ENCODE measurements at regions not wholly inside any gene's neighbourhood (a gene's known extent, or its start where the extent isn't known, plus 50 kb on each side); places are given as distances from the start of the nearest gene placed in this dataset.

DNA sequence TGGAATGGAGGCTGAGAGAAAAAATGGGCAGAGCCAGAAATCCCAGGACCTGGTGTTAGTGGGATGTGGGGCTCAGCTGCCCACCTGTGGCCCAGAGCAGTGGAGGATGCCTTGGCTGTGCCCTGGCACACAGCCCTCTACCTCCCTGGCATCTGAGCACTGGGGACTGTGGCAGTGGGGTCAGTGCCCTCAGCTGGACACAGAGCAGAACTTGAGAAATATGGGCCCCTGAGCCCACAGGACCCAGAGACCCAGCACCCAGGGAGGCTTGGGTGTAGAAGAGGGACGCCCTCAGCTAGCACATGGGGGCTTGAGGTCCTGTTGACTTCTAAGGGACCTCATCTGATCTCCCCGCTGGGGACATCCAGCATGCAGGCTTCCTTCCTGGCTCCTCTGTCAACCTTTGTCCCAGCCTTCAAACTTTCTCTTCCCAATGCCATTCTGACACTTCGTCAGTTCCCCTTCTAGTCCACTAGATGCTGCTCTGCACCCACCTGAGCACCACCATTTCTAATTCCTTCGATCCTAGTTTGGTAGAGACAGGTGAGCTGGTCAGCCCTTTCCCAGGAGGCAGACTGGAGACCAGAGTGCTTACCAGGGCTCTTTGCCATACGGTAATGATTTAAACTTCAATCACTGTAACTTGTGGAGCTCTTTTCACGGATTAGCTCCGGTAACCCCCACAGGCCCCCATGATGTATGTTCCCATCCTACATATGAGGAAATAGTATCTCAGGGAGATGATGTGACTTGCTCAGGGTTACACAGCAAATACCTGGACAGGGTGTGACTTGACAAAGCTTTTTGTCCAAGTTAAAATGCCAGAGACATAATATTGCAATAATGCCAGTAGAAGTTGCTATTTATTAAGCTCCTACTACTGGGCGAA, 143.7 kb downstream of the ASCL4 start:
- ChIA-PET POLR2A (interaction anchor here (0.6 kb wide), 1 partner anchor 116 kb away, joined by 3 read pairs; no protein-coding TSS in a partner anchor), CTCF (ENCODE audit: low intra/inter-chr PET ratio) (interaction anchor here (1.2 kb wide), 1 partner anchor 1467 kb away, joined by 3 read pairs; no protein-coding TSS in a partner anchor)
- intact Hi-C loops (cut with micrococcal nuclease): loop anchor here (5.0 to 10.0 kb wide), 2 partner anchors 243 to 594 kb away; no protein-coding TSS in a partner anchor
- TF ChIP-seq KLF16 (IDR thresholded peaks at IDR 0.05): peak; percentile 58; the same call in 1 of the 2 replicates
- no peak for TF ChIP-seq ZFP1 (CRISPR knock-in tag; IDR thresholded peaks at IDR 0.05)
- peak; percentile 47 to 73 for TF ChIP-seq RAD21 (CRISPR knock-in tag; conservative IDR thresholded peaks at IDR 0.05 in 1 of 2, IDR thresholded peaks at IDR 0.05 in 1 of 2)
- peak; percentile 39 for TF ChIP-seq SMC3 (conservative IDR thresholded peaks at IDR 0.05; ENCODE audit: insufficient read depth, low read depth, low read length)
- TF ChIP-seq, protein P1, sequence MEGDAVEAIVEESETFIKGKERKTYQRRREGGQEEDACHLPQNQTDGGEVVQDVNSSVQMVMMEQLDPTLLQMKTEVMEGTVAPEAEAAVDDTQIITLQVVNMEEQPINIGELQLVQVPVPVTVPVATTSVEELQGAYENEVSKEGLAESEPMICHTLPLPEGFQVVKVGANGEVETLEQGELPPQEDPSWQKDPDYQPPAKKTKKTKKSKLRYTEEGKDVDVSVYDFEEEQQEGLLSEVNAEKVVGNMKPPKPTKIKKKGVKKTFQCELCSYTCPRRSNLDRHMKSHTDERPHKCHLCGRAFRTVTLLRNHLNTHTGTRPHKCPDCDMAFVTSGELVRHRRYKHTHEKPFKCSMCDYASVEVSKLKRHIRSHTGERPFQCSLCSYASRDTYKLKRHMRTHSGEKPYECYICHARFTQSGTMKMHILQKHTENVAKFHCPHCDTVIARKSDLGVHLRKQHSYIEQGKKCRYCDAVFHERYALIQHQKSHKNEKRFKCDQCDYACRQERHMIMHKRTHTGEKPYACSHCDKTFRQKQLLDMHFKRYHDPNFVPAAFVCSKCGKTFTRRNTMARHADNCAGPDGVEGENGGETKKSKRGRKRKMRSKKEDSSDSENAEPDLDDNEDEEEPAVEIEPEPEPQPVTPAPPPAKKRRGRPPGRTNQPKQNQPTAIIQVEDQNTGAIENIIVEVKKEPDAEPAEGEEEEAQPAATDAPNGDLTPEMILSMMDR (IDR thresholded peaks at IDR 0.05 in 2 of 3, conservative IDR thresholded peaks at IDR 0.05 in 1 of 3; ENCODE audit: insufficient read depth in 2 of 3, low read depth in 1 of 3, low read length in 3 of 3): peak; percentile 72 to 83 (median 75)
- peak; percentile 44; the same call in 1 of the 2 replicates for TF ChIP-seq STAG1 (CRISPR knock-in tag; IDR thresholded peaks at IDR 0.05; ENCODE audit: borderline replicate concordance)
- Histone ChIP-seq H3K4me3 (no peak overlapping the region), H2AFZ (ENCODE audit: low read depth, low read length) (no peak overlapping the region), H3K79me2 (ENCODE audit: control insufficient read depth, insufficient read depth, low read length) (no peaks in the 10 kb centered on the region), H3K4me2 (ENCODE audit: insufficient read depth, low read length) (no peak overlapping the region), H3K27me3 (ENCODE audit: control insufficient read depth in 2 of 2, insufficient read depth in 2 of 2, low read length in 2 of 2) (peaks cover 0 to 10% of the 10 kb centered on the region in 2 experiments; a peak in 3 of 5 replicates), H3K9me1 (ENCODE audit: control insufficient read depth, insufficient read depth, low read length) (no peaks in the 10 kb centered on the region), H3K27ac (ENCODE audit: extremely low read depth, low read depth, low read length) (no peak overlapping the region), H3K9me3 (replicated peaks; ENCODE audit: control insufficient read depth, insufficient read depth, low read depth, low read length) (no peaks in the 10 kb centered on the region), H4K20me1 (replicated peaks; ENCODE audit: control insufficient read depth, insufficient read depth, low read length) (peaks cover 11% of the 10 kb centered on the region; the same call in 1 of the 2 replicates), H3K36me3 (ENCODE audit: control insufficient read depth, insufficient read depth, low read length) (no peaks in the 10 kb centered on the region), H3K9ac (ENCODE audit: insufficient read depth in 1 of 2, low read depth in 2 of 2, low read length in 2 of 2) (peak overlapping the region in 1 of 2 experiments; percentile 40; a peak in 1 of 4 replicates), H3K4me1 (replicated peaks in 1 of 2; ENCODE audit: control insufficient read depth in 2 of 2, insufficient read depth in 2 of 2, low read length in 2 of 2) (peaks cover 3 to 8% of the 10 kb centered on the region in 2 experiments; a peak in 3 of 5 replicates)
- BruUV-seq (replicated peaks): no TSS peak
- FAIRE-seq (peak; percentile 54), ATAC-seq (peak; percentile 80), DNase-seq (ENCODE audit: extremely low read depth in 1 of 4, low spot score in 3 of 4) (peak; percentile 23 to 42 (median 25))
- in situ Hi-C loops (cut with MboI): no loop called here
- WGBS (ENCODE audit: insufficient coverage, low coverage, missing lambda C conversion rate): 3% methylated on average over 8 of the region's 8 CpGs

Data from K562 (cell line).